Neuron (in vitro differentiated cells): ENCODE measurements at regions not wholly inside any gene's neighbourhood (a gene's known extent, or its start where the extent isn't known, plus 50 kb on each side); places are given as distances from the start of the nearest gene placed in this dataset.

Source experiments
- H2AFZ ChIP-seq: one replicate; pipeline ENCODE4 v1.6.1; 2013; ENCODE audit warnings: low read depth, mild to moderate bottlenecking, inconsistent platforms, low read length, moderate library complexity
- H3K27me3 ChIP-seq: one replicate; pipeline ENCODE4 v1.6.1; 2013; ENCODE audit warnings: low read length; ENCODE audit not compliant: insufficient read depth
- H3K36me3 ChIP-seq: one replicate; pipeline ENCODE4 v1.6.1; 2013; ENCODE audit warnings: low read length; ENCODE audit not compliant: insufficient read depth
- H3K4me1 ChIP-seq: one replicate; pipeline ENCODE4 v1.6.1; 2013; ENCODE audit warnings: low read length; ENCODE audit not compliant: insufficient read depth
- H3K4me3 ChIP-seq: 2 replicates; pipeline ENCODE4 v1.5.1; 2013; ENCODE audit warnings: mild to moderate bottlenecking, low read length, moderate library complexity
- H3K9me3 ChIP-seq: one replicate; pipeline ENCODE4 v1.6.1; 2013; ENCODE audit warnings: low read length

DNA sequence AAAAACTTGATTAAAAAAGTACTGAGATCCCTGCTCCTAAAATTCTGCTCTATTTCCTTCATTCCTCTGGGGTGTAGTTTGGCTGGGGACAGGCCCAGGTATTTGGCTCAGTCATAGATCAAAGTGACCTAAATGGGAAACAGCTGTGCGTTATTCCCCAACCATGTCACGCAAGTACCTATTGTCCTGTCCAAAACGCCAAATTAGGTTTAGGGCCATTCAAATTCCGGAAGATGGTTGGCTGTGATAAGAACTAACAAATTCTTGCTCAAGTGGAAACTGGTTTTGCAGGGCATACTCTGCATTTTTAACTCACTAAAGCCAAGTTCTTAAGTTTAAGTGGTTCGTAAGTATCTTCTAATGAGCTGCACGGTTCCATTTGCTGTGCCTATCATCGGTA is 147.6 kb upstream of the TMEM170B start:
- Histone ChIP-seq H3K36me3 (no peaks in the 10 kb centered on the region), H3K4me3 (no peak overlapping the region), H3K4me1 (peaks cover 7% of the 10 kb centered on the region), H3K27me3 (no peaks in the 10 kb centered on the region), H2AFZ (no peak overlapping the region), H3K9me3 (peaks cover 4% of the 10 kb centered on the region)

DNA sequence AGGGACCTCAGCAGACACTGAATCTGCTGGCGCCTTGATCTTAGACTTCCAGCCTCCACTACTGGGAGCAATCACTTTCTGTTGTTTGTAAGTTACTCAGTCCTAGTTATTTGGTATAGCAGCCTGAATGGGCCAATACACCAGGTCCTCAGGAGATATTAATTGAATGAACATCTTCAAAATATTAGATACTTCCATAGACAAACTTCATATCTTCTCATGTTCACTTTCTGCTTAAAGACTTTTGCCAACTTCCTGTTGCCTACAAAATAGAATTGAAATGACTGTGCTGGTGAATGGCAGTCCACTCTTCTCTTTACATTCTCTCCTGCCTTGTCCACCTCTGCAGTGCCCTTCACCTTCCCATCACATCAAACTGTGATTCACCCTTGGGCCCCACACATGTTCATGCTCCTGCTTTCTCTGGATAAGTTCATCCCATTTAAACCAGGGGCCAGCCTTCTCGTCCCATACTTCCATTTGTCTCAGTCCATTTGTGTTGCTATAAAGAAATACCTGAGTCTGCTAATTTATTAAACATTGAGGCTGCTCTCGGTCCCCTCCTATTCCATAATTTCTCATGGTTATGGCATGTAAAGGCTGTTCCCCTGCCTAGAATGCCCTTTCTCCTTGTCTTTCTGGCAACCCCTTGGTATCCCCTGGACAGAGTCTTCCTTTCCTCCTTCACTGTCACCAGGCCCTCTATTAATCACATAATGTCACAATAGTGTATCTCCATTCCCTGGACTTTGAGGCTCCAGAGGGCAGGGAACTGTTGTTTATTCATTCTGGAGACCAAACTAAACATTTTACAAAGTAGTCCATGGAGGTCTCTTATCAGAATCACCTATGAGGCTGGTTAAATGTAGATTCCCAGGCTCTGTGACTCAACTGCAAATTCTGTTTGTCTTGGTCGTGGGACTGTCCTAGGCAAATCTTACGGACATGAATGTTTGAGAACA is 148.3 kb upstream of the TMEM170B start:
- no peak overlapping the region for H2AFZ ChIP-seq
- H3K9me3 ChIP-seq = peaks cover 4% of the 10 kb centered on the region
- no peaks in the 10 kb centered on the region for H3K36me3 ChIP-seq

DNA sequence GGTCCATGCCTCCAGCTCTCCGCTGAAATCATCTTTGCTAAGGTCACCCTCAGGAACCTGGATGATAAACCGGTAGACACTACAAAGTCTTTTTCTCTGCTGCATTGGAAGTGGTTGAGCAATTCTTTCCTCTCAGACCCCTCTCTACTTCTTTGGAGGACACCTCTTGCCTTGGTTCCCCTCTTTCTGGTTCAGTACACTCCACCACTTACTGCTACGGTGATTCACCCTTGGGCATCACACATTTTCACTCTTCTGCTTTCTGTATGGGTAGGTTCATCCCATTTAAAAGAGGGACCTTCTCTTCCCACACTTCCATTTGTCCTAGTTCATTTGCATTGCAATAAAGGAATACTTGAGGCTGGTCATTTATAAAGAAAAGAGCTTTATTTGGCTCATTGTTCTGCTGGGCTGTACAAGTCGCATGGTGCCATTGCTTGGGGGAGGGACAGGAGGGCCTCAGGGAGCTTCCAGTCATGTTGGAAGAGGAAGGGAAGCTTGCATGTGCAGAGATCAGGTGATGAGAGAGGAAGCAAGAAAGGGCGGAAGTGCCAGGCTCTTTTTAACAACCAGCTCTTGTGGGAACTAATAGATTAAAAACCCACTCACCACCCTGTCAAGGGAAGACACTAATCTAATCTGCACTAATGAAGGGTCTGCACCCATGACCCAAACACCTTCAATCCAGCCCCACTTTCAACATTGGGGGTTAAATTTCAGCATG is 149.7 kb upstream of the TMEM170B start:
- no peaks in the 10 kb centered on the region for H3K27me3 ChIP-seq
- peaks cover 4% of the 10 kb centered on the region for H3K9me3 ChIP-seq
- H3K36me3 ChIP-seq = no peaks in the 10 kb centered on the region
- no peaks in the 10 kb centered on the region for H3K4me1 ChIP-seq
- no peak overlapping the region for H3K4me3 ChIP-seq
- H2AFZ ChIP-seq = no peak overlapping the region

More for the DNA sequence above, 148.3 kb upstream of the TMEM170B start:
- Histone ChIP-seq H3K4me3 (no peak overlapping the region), H3K4me1 (peaks cover 7% of the 10 kb centered on the region), H3K27me3 (no peaks in the 10 kb centered on the region)

DNA sequence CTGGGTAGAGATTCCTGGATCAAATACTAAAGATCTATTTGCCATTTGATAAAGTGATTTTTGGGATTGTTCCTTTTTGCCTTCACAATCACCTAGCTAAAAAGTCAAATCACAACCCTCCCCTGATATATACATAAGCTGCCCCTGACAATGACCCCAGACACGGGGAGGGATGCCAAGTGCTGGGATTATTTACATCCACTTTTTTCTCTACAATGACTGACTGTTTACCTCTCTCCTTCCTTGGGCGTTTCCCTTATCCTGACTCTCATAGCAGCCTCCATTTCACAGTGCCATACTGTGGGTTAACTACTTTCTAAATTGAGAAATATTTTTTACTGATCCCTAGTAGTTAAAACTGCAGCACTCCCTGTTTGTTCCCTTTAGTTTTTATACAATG is 150.8 kb upstream of the TMEM170B start:
- no peak overlapping the region for H3K4me3 ChIP-seq
- H3K4me1 ChIP-seq = no peaks in the 10 kb centered on the region

DNA sequence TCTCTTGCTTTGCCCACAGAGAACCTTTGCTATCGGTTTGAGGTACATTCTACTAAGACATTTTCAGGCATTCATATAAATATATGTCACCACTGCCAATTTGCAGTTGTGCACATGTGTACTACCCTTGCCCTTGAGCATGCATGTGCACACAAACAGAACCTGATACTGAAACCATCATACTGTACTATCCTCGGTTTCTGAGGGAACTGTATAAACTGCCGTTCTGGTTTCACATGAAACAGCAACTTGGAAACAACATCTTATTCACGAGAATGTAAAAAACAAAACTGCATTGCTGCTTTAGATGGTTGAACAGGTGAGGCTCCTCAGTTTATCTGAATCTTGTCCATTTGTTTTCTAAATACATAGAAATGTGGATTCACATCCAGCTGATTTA is 151.2 kb upstream of the TMEM170B start:
- Histone ChIP-seq H2AFZ (no peak overlapping the region), H3K4me1 (no peaks in the 10 kb centered on the region), H3K9me3 (peaks cover 2% of the 10 kb centered on the region), H3K36me3 (no peaks in the 10 kb centered on the region), H3K4me3 (no peak overlapping the region), H3K27me3 (no peaks in the 10 kb centered on the region)

More for the DNA sequence above, 150.8 kb upstream of the TMEM170B start:
- H3K9me3 ChIP-seq = peaks cover 2% of the 10 kb centered on the region
- no peak overlapping the region for H2AFZ ChIP-seq
- no peaks in the 10 kb centered on the region for H3K27me3 ChIP-seq
- H3K36me3 ChIP-seq = no peaks in the 10 kb centered on the region

- H3K4me1 ChIP-seq = no peaks in the 10 kb centered on the region
Measured at GRCh38 chr6:11384531-11385309, 152.3 kb upstream of the NEDD9 start.

DNA sequence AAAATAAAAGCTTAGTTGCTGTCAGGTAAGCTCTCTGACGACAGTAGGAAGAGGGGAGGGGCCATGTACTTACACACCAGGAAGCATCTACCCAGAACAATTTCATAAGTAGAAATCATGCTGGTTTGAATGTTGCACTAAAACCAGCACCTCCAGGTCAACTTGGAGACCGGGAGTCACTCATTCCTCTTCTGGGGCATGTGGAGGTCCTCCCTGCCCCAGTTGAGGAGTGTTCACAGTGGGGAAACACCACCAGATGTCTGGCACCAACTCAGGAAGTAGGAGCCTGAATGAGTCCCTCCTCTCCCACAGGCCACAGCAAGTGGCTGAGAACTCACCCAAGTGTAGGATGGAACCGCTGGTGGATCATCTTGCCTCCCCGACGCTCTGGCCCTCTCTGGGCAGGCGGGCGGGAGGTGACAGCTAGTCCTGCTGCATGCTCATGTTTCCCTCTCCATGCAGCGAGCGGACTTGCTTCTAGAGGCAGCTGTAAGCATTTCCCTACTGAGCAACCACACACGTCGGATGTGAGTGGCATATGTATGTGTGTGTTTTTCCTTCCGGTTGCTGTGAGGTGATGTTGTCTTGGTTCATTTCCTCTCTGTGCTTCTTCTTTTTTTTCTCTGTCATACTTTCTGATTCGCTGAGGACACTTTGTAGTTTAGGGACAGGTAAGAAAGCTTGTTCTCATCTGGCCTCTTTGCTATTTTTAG is 149.5 kb upstream of the NEDD9 start:
- H3K4me3 ChIP-seq = no peak overlapping the region
- H3K27me3 ChIP-seq = no peaks in the 10 kb centered on the region
- no peaks in the 10 kb centered on the region for H3K36me3 ChIP-seq
- no peaks in the 10 kb centered on the region for H3K9me3 ChIP-seq
- no peaks in the 10 kb centered on the region for H3K4me1 ChIP-seq
- H2AFZ ChIP-seq = no peak overlapping the region

More at GRCh38 chr6:11384531-11385309, 152.3 kb upstream of the NEDD9 start:
- H3K27me3 ChIP-seq = no peaks in the 10 kb centered on the region
- no peak overlapping the region for H2AFZ ChIP-seq
- H3K36me3 ChIP-seq = no peaks in the 10 kb centered on the region
- peaks cover 2% of the 10 kb centered on the region for H3K9me3 ChIP-seq
- H3K4me3 ChIP-seq = no peak overlapping the region

DNA sequence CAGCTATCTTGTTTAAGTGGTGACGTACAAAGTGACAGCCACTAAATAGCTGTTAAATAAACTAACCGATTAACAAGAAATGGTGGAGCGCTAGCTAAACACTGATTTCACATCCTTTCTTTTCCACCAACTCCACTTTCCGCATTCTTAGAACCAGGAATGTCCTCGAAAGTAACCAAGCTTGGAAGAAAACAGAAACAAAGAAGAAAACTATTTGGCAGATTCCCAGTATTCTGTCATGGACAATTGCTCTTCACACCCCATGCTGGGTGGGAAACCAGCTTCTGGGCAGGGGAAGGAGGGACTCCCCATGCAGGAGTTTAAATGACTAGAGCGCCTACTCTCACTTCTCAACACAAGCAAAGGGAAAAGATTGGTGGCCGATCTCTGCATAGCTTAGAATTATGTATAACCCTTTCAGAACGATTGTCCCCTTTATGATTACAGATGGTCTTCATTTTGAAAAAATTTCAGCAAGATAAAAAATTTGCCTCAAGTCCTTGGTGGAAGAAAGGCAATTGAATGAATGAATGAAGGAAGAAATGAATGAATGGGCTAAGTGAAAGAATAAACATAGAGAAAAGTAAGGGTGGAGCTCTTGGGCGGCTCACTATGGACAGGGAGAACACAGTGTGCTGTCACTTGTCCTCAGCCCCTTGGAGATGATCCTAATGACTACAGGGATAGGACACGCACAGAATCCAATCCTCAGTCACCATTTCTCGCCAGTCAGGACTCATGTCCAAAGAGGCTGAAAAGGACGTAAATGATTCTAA is 148.7 kb upstream of the NEDD9 start:
- H2AFZ ChIP-seq = no peak overlapping the region
- no peaks in the 10 kb centered on the region for H3K9me3 ChIP-seq
- H3K4me1 ChIP-seq = no peaks in the 10 kb centered on the region
- H3K36me3 ChIP-seq = no peaks in the 10 kb centered on the region
- H3K4me3 ChIP-seq = no peak overlapping the region
- H3K27me3 ChIP-seq = no peaks in the 10 kb centered on the region

DNA sequence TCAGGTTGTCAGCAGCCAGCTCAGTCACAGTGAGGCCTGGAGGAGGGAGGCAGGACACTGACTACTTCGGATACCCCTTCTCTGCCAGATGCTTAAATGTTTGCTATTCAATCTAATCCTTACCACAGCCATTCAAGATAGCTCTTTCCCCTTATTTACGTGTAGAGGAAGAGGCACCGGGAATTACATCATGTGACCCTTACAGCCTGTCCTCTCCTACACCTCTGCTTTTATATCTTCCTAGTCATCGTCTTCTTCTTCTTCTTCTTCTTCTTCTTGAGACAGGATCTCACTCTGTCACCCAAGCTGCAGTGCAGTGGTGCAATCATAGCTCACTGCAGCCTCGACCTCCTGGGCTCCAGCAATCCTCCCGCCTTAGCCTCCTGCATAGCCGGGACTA is 148.1 kb upstream of the NEDD9 start:
- Histone ChIP-seq H3K36me3 (no peaks in the 10 kb centered on the region), H3K9me3 (no peaks in the 10 kb centered on the region), H3K4me3 (no peak overlapping the region), H3K27me3 (no peaks in the 10 kb centered on the region), H3K4me1 (no peaks in the 10 kb centered on the region), H2AFZ (no peak overlapping the region)

GRCh38 chr6:11379805-11380204 is 147.3 kb upstream of the NEDD9 start:
- Histone ChIP-seq H2AFZ (no peak overlapping the region), H3K4me3 (no peak overlapping the region), H3K9me3 (no peaks in the 10 kb centered on the region), H3K27me3 (no peaks in the 10 kb centered on the region), H3K4me1 (no peaks in the 10 kb centered on the region), H3K36me3 (no peaks in the 10 kb centered on the region)

GRCh38 chr6:11378639-11379038 is 146.2 kb upstream of the NEDD9 start:
- Histone ChIP-seq H3K9me3 (no peaks in the 10 kb centered on the region), H3K4me3 (no peak overlapping the region), H3K36me3 (no peaks in the 10 kb centered on the region), H3K27me3 (no peaks in the 10 kb centered on the region), H2AFZ (no peak overlapping the region), H3K4me1 (no peaks in the 10 kb centered on the region)
